ENCODE measurements at regions not wholly inside any gene's neighbourhood (a gene's known extent, or its start where the extent isn't known, plus 50 kb on each side); places are given as distances from the start of the nearest gene placed in this dataset.

DNA sequence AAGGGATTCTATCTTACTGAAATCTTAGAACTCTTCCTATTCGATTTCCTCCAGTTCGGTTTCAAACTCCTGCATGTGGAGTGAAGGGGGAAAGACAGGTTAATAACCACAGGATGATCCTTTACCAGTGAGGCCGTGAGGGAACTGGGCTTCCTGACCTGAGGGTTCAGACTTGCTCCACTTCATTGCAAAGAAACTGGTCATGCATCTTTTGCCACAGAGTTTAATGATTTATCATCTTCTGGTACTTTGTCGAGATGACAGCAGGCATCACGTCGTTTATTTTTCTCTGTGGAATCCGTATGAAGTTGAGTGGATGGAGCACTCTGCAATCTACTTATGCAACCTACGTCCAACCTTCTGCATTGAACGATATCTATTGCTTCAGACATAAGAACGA is 145.9 kb upstream of the NLGN4X start:
- BruUV-seq (replicated peaks) = no TSS peak
- Histone ChIP-seq H3K79me2 (ENCODE audit: control insufficient read depth, insufficient read depth, low read length) (no peaks in the 10 kb centered on the region), H3K27ac (ENCODE audit: control insufficient read depth, insufficient read depth) (no peak overlapping the region), H3K4me2 (ENCODE audit: control insufficient read depth, insufficient read depth) (no peak overlapping the region), H3K27me3 (replicated peaks in 1 of 2; ENCODE audit: control insufficient read depth in 2 of 2, insufficient read depth in 2 of 2, low read length in 1 of 2) (no peaks in the 10 kb centered on the region), H3K4me1 (ENCODE audit: control insufficient read depth, insufficient read depth, low read length) (no peaks in the 10 kb centered on the region), H3K9me3 (replicated peaks; ENCODE audit: control insufficient read depth, insufficient read depth, low read length) (no peaks in the 10 kb centered on the region), H3K9ac (ENCODE audit: control insufficient read depth, insufficient read depth, low read length) (no peak overlapping the region), H3K4me3 (no peak overlapping the region), H4K20me1 (ENCODE audit: control insufficient read depth, insufficient read depth) (no peaks in the 10 kb centered on the region), H2AFZ (ENCODE audit: control insufficient read depth, low read depth, low read length) (no peak overlapping the region), H3K36me3 (ENCODE audit: control insufficient read depth in 2 of 2, insufficient read depth in 2 of 2, low read length in 1 of 2) (no peaks in the 10 kb centered on the region)
- ChIA-PET POLR2A (no interaction called here), CTCF (no interaction called here), RAD21 (ENCODE audit: unreplicated experiment) (interaction anchor here (0.6 kb wide), 1 partner anchor 39 kb away, joined by 4 read pairs; no protein-coding TSS in a partner anchor), SMC1A (ENCODE audit: uncharacterized antibody, unreplicated experiment) (no interaction called here)
- WGBS (ENCODE audit: insufficient coverage, insufficient replicate concordance, low lambda C conversion rate, missing lambda C conversion rate) = 34% methylated on average over 10 of the region's 10 CpGs
- FAIRE-seq (no peak), ATAC-seq (no peak), DNase-seq (ENCODE audit: low read depth, low spot score) (no peak)
- in situ Hi-C loops (cut with MboI) = no loop called here
- intact Hi-C loops (cut with micrococcal nuclease; ENCODE audit: unreplicated experiment) = no loop called here
- TF ChIP-seq, protein P1, sequence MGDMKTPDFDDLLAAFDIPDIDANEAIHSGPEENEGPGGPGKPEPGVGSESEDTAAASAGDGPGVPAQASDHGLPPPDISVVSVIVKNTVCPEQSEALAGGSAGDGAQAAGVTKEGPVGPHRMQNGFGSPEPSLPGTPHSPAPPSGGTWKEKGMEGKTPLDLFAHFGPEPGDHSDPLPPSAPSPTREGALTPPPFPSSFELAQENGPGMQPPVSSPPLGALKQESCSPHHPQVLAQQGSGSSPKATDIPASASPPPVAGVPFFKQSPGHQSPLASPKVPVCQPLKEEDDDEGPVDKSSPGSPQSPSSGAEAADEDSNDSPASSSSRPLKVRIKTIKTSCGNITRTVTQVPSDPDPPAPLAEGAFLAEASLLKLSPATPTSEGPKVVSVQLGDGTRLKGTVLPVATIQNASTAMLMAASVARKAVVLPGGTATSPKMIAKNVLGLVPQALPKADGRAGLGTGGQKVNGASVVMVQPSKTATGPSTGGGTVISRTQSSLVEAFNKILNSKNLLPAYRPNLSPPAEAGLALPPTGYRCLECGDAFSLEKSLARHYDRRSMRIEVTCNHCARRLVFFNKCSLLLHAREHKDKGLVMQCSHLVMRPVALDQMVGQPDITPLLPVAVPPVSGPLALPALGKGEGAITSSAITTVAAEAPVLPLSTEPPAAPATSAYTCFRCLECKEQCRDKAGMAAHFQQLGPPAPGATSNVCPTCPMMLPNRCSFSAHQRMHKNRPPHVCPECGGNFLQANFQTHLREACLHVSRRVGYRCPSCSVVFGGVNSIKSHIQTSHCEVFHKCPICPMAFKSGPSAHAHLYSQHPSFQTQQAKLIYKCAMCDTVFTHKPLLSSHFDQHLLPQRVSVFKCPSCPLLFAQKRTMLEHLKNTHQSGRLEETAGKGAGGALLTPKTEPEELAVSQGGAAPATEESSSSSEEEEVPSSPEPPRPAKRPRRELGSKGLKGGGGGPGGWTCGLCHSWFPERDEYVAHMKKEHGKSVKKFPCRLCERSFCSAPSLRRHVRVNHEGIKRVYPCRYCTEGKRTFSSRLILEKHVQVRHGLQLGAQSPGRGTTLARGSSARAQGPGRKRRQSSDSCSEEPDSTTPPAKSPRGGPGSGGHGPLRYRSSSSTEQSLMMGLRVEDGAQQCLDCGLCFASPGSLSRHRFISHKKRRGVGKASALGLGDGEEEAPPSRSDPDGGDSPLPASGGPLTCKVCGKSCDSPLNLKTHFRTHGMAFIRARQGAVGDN (IDR thresholded peaks at IDR 0.05) = no peak
- no peak for TF ChIP-seq HDAC2 (IDR thresholded peaks at IDR 0.05)
- TF ChIP-seq EED (IDR thresholded peaks at IDR 0.05; ENCODE audit: low read depth) = no peak
- no peak for TF ChIP-seq SUPT20H (IDR thresholded peaks at IDR 0.05; ENCODE audit: borderline replicate concordance, control insufficient read depth, low read depth, low read length)
- TF ChIP-seq, protein P2, sequence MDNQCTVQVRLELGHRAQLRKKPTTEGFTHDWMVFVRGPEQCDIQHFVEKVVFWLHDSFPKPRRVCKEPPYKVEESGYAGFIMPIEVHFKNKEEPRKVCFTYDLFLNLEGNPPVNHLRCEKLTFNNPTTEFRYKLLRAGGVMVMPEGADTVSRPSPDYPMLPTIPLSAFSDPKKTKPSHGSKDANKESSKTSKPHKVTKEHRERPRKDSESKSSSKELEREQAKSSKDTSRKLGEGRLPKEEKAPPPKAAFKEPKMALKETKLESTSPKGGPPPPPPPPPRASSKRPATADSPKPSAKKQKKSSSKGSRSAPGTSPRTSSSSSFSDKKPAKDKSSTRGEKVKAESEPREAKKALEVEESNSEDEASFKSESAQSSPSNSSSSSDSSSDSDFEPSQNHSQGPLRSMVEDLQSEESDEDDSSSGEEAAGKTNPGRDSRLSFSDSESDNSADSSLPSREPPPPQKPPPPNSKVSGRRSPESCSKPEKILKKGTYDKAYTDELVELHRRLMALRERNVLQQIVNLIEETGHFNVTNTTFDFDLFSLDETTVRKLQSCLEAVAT (IDR thresholded peaks at IDR 0.05) = no peak
- TF ChIP-seq ZBED1 (IDR thresholded peaks at IDR 0.05; ENCODE audit: borderline replicate concordance) = no peak
- TF ChIP-seq IKZF2 (IDR thresholded peaks at IDR 0.05) = no peak
- TF ChIP-seq KDM1A (IDR thresholded peaks at IDR 0.05; ENCODE audit: borderline replicate concordance) = no peak
- no peak for TF ChIP-seq SPI1 (IDR thresholded peaks at IDR 0.05; ENCODE audit: borderline replicate concordance, insufficient read depth, low read depth, low read length)
- no peak for TF ChIP-seq SP1 (IDR thresholded peaks at IDR 0.05; ENCODE audit: low read depth, low read length)
- TF ChIP-seq MXI1 (IDR thresholded peaks at IDR 0.05; ENCODE audit: low read depth, low read length) = no peak
- TF ChIP-seq CBX5 (IDR thresholded peaks at IDR 0.05; ENCODE audit: low read depth) = no peak
- no peak for TF ChIP-seq BCL11A (IDR thresholded peaks at IDR 0.05; ENCODE audit: low read depth, low read length)
- no peak for TF ChIP-seq FOS (IDR thresholded peaks at IDR 0.05; ENCODE audit: borderline replicate concordance, extremely low read depth, insufficient read length)
- TF ChIP-seq BACH1 (IDR thresholded peaks at IDR 0.05; ENCODE audit: borderline replicate concordance) = no peak
- no peak for TF ChIP-seq TCF7 (IDR thresholded peaks at IDR 0.05; ENCODE audit: borderline replicate concordance)
- no peak for TF ChIP-seq ATF7 (IDR thresholded peaks at IDR 0.05; ENCODE audit: low read depth)

Measured in GM12878 (cell line).